ENCODE measurements at regions not wholly inside any gene's neighbourhood (a gene's known extent, or its start where the extent isn't known, plus 50 kb on each side); places are given as distances from the start of the nearest gene placed in this dataset.

DNA sequence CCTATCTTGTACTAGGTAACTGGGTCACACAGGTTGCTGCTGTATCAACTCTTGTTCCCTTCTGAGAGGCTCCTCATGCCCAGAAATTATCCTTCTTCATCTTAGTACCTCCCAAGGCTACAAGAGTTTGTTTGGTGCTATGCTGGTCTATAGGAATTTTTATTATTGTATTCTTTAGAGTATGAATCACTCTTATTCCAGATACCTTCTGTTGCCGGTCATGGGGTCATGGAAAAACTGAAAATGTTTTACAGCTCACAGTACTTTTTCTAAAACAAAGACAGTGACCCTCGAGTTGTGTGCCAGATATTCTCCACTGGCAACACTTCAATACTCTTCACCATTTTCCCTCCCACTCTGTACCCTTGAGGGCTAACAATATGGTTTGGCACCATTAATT, 1598.0 kb upstream of the TMEM132C start (continued):
- TF ChIP-seq GABPB1 (CRISPR knock-in tag; IDR thresholded peaks at IDR 0.05) (no peak), NFYB (CRISPR knock-in tag; conservative IDR thresholded peaks at IDR 0.05; ENCODE audit: low read depth) (no peak), ZNF121 (CRISPR knock-in tag; IDR thresholded peaks at IDR 0.05) (no peak), ZNF232 (CRISPR knock-in tag; IDR thresholded peaks at IDR 0.05) (no peak), ZNF317 (CRISPR knock-in tag; IDR thresholded peaks at IDR 0.05; ENCODE audit: borderline replicate concordance, low read depth) (no peak), ARID4B (CRISPR knock-in tag; IDR thresholded peaks at IDR 0.05; ENCODE audit: borderline replicate concordance) (no peak), IRF2 (CRISPR knock-in tag; IDR thresholded peaks at IDR 0.05; ENCODE audit: borderline replicate concordance, low read depth) (no peak)
- TF ChIP-seq, protein P1, sequence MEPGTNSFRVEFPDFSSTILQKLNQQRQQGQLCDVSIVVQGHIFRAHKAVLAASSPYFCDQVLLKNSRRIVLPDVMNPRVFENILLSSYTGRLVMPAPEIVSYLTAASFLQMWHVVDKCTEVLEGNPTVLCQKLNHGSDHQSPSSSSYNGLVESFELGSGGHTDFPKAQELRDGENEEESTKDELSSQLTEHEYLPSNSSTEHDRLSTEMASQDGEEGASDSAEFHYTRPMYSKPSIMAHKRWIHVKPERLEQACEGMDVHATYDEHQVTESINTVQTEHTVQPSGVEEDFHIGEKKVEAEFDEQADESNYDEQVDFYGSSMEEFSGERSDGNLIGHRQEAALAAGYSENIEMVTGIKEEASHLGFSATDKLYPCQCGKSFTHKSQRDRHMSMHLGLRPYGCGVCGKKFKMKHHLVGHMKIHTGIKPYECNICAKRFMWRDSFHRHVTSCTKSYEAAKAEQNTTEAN (CRISPR knock-in tag; IDR thresholded peaks at IDR 0.05): no peak

DNA sequence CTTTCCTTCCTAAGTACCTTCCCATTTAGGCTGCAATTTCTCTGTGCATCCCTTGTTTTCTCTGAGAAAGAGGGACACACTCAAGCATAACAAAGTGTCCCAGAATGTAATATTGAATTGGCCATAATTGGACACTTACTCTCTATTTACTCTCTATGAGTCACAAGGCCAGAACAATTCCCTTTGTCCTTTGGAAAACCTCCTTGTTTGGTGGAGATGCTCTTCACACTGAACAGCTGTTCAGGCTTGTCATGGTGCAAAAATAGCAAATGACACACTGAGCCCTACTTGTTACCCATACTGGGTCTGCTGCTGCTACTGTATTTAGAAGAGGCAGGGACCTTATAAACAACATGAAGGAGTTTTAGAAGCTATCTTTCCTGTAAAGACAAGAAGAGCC, 1590.5 kb upstream of the TMEM132C start:
- H3K36me3 Mint-ChIP-seq: peaks cover 83% of the 10 kb centered on the region
- no peak overlapping the region for H3K4me3 Mint-ChIP-seq
- no peak for ATAC-seq
- DNase-seq (ENCODE audit: low spot score): no peak
- CTCF ChIA-PET: no interaction called here
- H3K9me3 Mint-ChIP-seq: peaks cover 94% of the 10 kb centered on the region
- TF ChIP-seq NR2C2 (CRISPR knock-in tag; IDR thresholded peaks at IDR 0.05) (no peak), HMGA2 (CRISPR knock-in tag; IDR thresholded peaks at IDR 0.05) (no peak), NR1H2 (CRISPR knock-in tag; IDR thresholded peaks at IDR 0.05) (no peak), ELF4 (CRISPR knock-in tag; IDR thresholded peaks at IDR 0.05; ENCODE audit: low read depth) (no peak)
- TF ChIP-seq, protein P2, sequence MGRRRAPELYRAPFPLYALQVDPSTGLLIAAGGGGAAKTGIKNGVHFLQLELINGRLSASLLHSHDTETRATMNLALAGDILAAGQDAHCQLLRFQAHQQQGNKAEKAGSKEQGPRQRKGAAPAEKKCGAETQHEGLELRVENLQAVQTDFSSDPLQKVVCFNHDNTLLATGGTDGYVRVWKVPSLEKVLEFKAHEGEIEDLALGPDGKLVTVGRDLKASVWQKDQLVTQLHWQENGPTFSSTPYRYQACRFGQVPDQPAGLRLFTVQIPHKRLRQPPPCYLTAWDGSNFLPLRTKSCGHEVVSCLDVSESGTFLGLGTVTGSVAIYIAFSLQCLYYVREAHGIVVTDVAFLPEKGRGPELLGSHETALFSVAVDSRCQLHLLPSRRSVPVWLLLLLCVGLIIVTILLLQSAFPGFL (CRISPR knock-in tag; IDR thresholded peaks at IDR 0.05; ENCODE audit: borderline replicate concordance): no peak
- TF ChIP-seq, protein P3, sequence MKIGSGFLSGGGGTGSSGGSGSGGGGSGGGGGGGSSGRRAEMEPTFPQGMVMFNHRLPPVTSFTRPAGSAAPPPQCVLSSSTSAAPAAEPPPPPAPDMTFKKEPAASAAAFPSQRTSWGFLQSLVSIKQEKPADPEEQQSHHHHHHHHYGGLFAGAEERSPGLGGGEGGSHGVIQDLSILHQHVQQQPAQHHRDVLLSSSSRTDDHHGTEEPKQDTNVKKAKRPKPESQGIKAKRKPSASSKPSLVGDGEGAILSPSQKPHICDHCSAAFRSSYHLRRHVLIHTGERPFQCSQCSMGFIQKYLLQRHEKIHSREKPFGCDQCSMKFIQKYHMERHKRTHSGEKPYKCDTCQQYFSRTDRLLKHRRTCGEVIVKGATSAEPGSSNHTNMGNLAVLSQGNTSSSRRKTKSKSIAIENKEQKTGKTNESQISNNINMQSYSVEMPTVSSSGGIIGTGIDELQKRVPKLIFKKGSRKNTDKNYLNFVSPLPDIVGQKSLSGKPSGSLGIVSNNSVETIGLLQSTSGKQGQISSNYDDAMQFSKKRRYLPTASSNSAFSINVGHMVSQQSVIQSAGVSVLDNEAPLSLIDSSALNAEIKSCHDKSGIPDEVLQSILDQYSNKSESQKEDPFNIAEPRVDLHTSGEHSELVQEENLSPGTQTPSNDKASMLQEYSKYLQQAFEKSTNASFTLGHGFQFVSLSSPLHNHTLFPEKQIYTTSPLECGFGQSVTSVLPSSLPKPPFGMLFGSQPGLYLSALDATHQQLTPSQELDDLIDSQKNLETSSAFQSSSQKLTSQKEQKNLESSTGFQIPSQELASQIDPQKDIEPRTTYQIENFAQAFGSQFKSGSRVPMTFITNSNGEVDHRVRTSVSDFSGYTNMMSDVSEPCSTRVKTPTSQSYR (CRISPR knock-in tag; IDR thresholded peaks at IDR 0.05): no peak
- POLR2A ChIA-PET: no interaction called here
- H3K27ac Mint-ChIP-seq: no peak overlapping the region
- peaks cover 4% of the 10 kb centered on the region for H3K27me3 Mint-ChIP-seq (ENCODE audit: low read depth)
- H3K4me1 Mint-ChIP-seq: no peaks in the 10 kb centered on the region

GRCh38 chr12:126681676-126682075, 1585.3 kb upstream of the TMEM132C start:
- Mint-ChIP-seq H3K4me1 (no peaks in the 10 kb centered on the region), H3K4me3 (no peak overlapping the region), H3K27me3 (ENCODE audit: low read depth) (no peaks in the 10 kb centered on the region; the same call in 1 of the 2 replicates), H3K9me3 (peaks cover 95% of the 10 kb centered on the region), H3K36me3 (peaks cover 83% of the 10 kb centered on the region), H3K27ac (no peak overlapping the region)
- ATAC-seq: no peak
- ChIA-PET POLR2A (no interaction called here), CTCF (no interaction called here)
- no peak for DNase-seq (ENCODE audit: low spot score)
- TF ChIP-seq RORB (CRISPR knock-in tag; IDR thresholded peaks at IDR 0.05) (no peak), ZNF121 (CRISPR knock-in tag; IDR thresholded peaks at IDR 0.05) (no peak), JUN (CRISPR knock-in tag; IDR thresholded peaks at IDR 0.05) (no peak), PRRX2 (CRISPR knock-in tag; IDR thresholded peaks at IDR 0.05) (no peak), CREM (CRISPR knock-in tag; IDR thresholded peaks at IDR 0.05) (no peak), NR1H2 (CRISPR knock-in tag; IDR thresholded peaks at IDR 0.05) (no peak), NFE2L1 (CRISPR knock-in tag; IDR thresholded peaks at IDR 0.05) (no peak), IRF2 (CRISPR knock-in tag; IDR thresholded peaks at IDR 0.05; ENCODE audit: borderline replicate concordance, low read depth) (no peak), USF1 (CRISPR knock-in tag; IDR thresholded peaks at IDR 0.05) (no peak), ZNF423 (CRISPR knock-in tag; IDR thresholded peaks at IDR 0.05) (no peak), SMAD3 (CRISPR knock-in tag; IDR thresholded peaks at IDR 0.05; ENCODE audit: borderline replicate concordance) (no peak)
- TF ChIP-seq, protein P2 (CRISPR knock-in tag; IDR thresholded peaks at IDR 0.05; ENCODE audit: borderline replicate concordance): no peak
